ENCODE measurements at regions not wholly inside any gene's neighbourhood (a gene's known extent, or its start where the extent isn't known, plus 50 kb on each side); places are given as distances from the start of the nearest gene placed in this dataset.

GRCh38 chr11:80542704-80543103 is 1101.9 kb upstream of the TENM4 start:
- no peaks in the 10 kb centered on the region for H3K36me3 Mint-ChIP-seq (ENCODE audit: low read depth)
- no peak overlapping the region for H3K4me3 Mint-ChIP-seq
- ChIA-PET POLR2A (no interaction called here), CTCF (no interaction called here)
- peaks cover 2% of the 10 kb centered on the region for H3K9me3 Mint-ChIP-seq
- H3K27me3 Mint-ChIP-seq, result no peaks in the 10 kb centered on the region
- no peak overlapping the region for H3K27ac Mint-ChIP-seq
- DNase-seq, result no peak
- H3K4me1 Mint-ChIP-seq, result no peaks in the 10 kb centered on the region

GRCh38 chr11:80538040-80538439 is 1097.2 kb upstream of the TENM4 start:
- Mint-ChIP-seq H3K27me3 (no peaks in the 10 kb centered on the region), H3K36me3 (ENCODE audit: low read depth) (no peaks in the 10 kb centered on the region), H3K9me3 (peaks cover 7% of the 10 kb centered on the region), H3K27ac (no peak overlapping the region), H3K4me3 (no peak overlapping the region), H3K4me1 (no peaks in the 10 kb centered on the region)
- ChIA-PET CTCF (no interaction called here), POLR2A (no interaction called here)
- DNase-seq, result no peak

GRCh38 chr11:80533463-80533862 is 1092.6 kb upstream of the TENM4 start:
- H3K36me3 Mint-ChIP-seq (ENCODE audit: low read depth), result no peaks in the 10 kb centered on the region

DNA sequence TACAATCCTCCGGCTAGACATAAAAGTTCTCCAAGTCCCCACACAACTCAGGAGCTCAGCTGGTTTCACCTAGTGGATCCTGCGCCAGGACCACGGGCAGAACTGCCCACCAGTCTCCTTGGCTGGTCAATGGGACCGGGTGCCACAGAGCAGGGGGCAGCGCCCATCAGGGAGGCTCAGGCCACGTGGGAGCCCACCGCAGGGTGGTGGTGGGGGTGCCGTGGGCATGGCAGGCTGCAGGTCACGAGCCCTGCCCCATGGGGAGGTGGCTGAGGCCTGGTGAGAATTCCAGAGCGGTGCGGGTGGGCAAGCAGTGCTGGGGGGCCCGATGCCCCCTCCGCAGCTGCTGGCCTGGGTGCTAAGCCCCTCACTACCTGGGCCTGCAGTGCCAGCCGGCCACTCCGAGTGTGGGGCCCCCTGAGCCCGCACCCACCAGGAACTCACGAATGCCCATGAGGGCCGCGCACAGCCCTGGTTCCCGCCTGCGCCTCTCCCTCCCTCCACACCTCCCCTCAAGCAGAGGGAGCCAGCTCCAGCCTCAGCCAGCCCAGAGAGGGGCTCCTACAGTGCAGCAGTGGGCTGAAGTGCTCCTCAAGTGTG is 1091.9 kb upstream of the TENM4 start:
- no peaks in the 10 kb centered on the region for H3K4me1 Mint-ChIP-seq
- peaks cover 8% of the 10 kb centered on the region for H3K9me3 Mint-ChIP-seq
- ChIA-PET POLR2A (no interaction called here), CTCF (no interaction called here)
- H3K27me3 Mint-ChIP-seq, result no peaks in the 10 kb centered on the region
- H3K36me3 Mint-ChIP-seq (ENCODE audit: low read depth), result no peaks in the 10 kb centered on the region
- H3K4me3 Mint-ChIP-seq, result no peak overlapping the region
- no peak for DNase-seq
- no peak overlapping the region for H3K27ac Mint-ChIP-seq

More at GRCh38 chr11:80533463-80533862, 1092.6 kb upstream of the TENM4 start:
- no peak for DNase-seq
- H3K27me3 Mint-ChIP-seq, result no peaks in the 10 kb centered on the region
- H3K9me3 Mint-ChIP-seq, result peaks cover 8% of the 10 kb centered on the region
- H3K4me1 Mint-ChIP-seq, result no peaks in the 10 kb centered on the region
- no peak overlapping the region for H3K27ac Mint-ChIP-seq
- POLR2A ChIA-PET, result no interaction called here
- H3K4me3 Mint-ChIP-seq, result no peak overlapping the region
- CTCF ChIA-PET, result no interaction called here

DNA sequence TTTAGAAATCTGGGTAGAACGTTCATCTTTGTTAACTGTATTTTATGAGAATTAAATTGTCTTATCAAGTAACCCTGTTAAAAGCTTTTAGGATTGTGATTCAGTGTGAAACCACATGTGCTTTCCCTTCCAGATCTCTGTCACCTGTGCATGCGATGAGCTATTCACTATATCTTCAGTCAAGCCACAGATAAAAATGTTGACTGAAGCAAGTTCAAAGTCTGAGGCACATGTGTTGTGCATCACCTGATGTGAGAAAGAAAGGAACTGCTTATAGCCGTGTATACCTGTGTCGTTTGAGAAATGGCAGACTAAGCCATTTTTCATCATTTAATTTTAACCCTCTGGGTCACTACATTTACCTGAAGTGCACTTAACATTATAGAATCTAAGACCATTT is 1088.9 kb upstream of the TENM4 start:
- Mint-ChIP-seq H3K4me3 (no peak overlapping the region), H3K36me3 (ENCODE audit: low read depth) (no peaks in the 10 kb centered on the region), H3K9me3 (peaks cover 14% of the 10 kb centered on the region), H3K27ac (no peak overlapping the region), H3K27me3 (no peaks in the 10 kb centered on the region), H3K4me1 (no peaks in the 10 kb centered on the region)
- POLR2A ChIA-PET, result no interaction called here
- CTCF ChIA-PET, result no interaction called here
- no peak for DNase-seq

- no peak for DNase-seq
- H3K4me1 Mint-ChIP-seq, result no peaks in the 10 kb centered on the region
- H3K27ac Mint-ChIP-seq, result no peak overlapping the region
- H3K9me3 Mint-ChIP-seq, result peaks cover 7% of the 10 kb centered on the region
- H3K36me3 Mint-ChIP-seq (ENCODE audit: low read depth), result no peaks in the 10 kb centered on the region
- H3K27me3 Mint-ChIP-seq, result no peaks in the 10 kb centered on the region
- ChIA-PET CTCF (no interaction called here), POLR2A (no interaction called here)
- H3K4me3 Mint-ChIP-seq, result no peak overlapping the region
Observed at GRCh38 chr11:80525663-80526405, 1085.0 kb upstream of the TENM4 start.

- no peaks in the 10 kb centered on the region for H3K36me3 Mint-ChIP-seq (ENCODE audit: low read depth)
- H3K27ac Mint-ChIP-seq, result no peak overlapping the region
- POLR2A ChIA-PET, result no interaction called here
- H3K4me3 Mint-ChIP-seq, result no peak overlapping the region
- H3K4me1 Mint-ChIP-seq, result no peaks in the 10 kb centered on the region
- CTCF ChIA-PET, result no interaction called here
- H3K27me3 Mint-ChIP-seq, result no peaks in the 10 kb centered on the region
- peaks cover 7% of the 10 kb centered on the region for H3K9me3 Mint-ChIP-seq
- DNase-seq, result no peak
Observed at GRCh38 chr11:80524349-80524748, 1083.5 kb upstream of the TENM4 start.

DNA sequence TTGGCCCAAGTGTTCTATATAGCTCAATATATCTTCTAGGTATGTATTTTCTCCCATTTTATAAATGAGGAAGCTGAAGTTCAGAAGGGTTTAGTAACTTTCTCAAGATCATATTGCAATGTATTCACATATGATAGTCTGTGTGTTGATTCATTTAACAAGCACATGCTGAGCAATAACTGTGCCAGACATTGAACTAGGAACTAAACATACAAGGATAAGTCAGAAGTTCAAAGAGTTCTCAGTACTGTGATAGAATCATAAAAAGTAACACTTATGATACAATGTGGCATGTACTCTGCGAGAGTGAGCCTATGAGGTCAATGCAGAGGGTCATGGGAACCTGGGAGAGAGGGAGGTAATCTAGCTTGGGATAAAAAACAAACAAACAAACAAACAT is 1082.2 kb upstream of the TENM4 start:
- H3K27me3 Mint-ChIP-seq, result no peaks in the 10 kb centered on the region
- no peak for DNase-seq
- ChIA-PET POLR2A (no interaction called here), CTCF (no interaction called here)
- no peaks in the 10 kb centered on the region for H3K4me1 Mint-ChIP-seq
- peaks cover 7% of the 10 kb centered on the region for H3K9me3 Mint-ChIP-seq
- H3K36me3 Mint-ChIP-seq (ENCODE audit: low read depth), result no peaks in the 10 kb centered on the region
- H3K27ac Mint-ChIP-seq, result no peak overlapping the region
- H3K4me3 Mint-ChIP-seq, result no peak overlapping the region

DNA sequence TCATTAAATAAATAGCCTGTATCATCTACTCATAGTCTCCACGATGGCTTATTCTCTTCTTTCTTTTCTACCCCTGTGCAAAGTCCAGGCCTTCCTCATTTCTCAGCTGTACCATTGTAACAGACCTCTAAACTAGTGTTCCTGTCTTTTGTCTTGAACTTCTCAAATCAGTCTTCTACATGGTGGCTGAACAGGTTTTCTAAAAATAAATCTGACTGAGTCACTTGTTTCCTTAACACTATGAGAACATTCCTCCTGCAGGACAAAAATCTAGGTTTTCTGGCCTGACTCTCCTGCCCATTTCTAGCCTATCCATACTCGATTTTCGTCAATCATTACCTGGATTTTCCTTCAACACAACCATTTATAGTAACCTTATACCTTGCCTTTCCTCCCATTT is 1080.8 kb upstream of the TENM4 start:
- H3K9me3 Mint-ChIP-seq, result peaks cover 9% of the 10 kb centered on the region
- no peak overlapping the region for H3K4me3 Mint-ChIP-seq
- H3K4me1 Mint-ChIP-seq, result no peaks in the 10 kb centered on the region
- ChIA-PET POLR2A (no interaction called here), CTCF (no interaction called here)
- no peaks in the 10 kb centered on the region for H3K36me3 Mint-ChIP-seq (ENCODE audit: low read depth)
- no peak for DNase-seq
- no peaks in the 10 kb centered on the region for H3K27me3 Mint-ChIP-seq
- no peak overlapping the region for H3K27ac Mint-ChIP-seq

GRCh38 chr11:80520507-80520887 is 1079.7 kb upstream of the TENM4 start:
- no peaks in the 10 kb centered on the region for H3K36me3 Mint-ChIP-seq (ENCODE audit: low read depth)
- no peak for DNase-seq
- no peaks in the 10 kb centered on the region for H3K4me1 Mint-ChIP-seq
- no peak overlapping the region for H3K4me3 Mint-ChIP-seq
- ChIA-PET POLR2A (no interaction called here), CTCF (no interaction called here)
- peaks cover 7% of the 10 kb centered on the region for H3K9me3 Mint-ChIP-seq
- no peaks in the 10 kb centered on the region for H3K27me3 Mint-ChIP-seq
- H3K27ac Mint-ChIP-seq, result no peak overlapping the region

DNA sequence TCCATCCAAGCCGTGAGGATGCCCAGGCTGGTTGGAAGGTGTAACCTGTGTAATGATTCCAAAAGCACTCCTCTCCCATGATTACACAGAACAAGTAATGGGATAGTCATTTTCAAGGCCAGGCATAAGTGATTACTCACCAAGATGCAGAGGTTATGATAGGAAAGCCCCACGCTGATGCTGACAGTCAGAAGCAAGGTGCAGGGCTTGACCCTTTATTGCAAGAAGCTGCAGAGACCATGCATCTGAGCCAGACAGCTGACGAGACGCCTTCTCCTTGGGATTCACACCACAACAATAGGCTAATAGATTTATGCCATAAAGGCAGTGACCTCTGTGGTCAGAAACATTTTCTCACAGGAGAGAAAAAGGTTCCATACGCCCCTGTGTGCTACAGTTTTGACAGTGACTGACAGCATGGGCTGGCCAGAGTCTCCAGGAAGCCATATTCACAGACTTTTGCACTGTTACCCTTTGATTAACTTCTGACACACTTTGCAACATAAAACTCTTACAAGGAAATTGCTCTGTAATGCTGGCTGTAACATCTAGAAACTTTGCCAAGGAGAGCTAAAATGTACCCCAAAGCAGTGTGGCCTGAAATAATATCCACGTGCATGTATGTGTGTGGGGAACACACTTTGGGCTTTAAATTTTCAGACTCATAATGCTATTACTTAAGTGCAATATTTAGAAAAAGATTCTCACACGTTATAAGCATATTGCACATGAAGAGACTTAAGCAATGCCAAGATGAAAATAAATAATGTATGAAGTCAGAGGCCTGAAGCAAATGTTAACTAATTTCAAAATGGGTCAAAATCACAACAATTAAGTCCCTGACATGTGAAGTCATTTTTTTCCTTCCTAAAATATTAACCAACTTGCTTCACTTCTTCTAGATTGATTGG is 1079.0 kb upstream of the TENM4 start:
- CTCF ChIA-PET, result no interaction called here
- DNase-seq, result no peak
- Mint-ChIP-seq H3K27ac (no peak overlapping the region), H3K4me1 (no peaks in the 10 kb centered on the region), H3K9me3 (peaks cover 2% of the 10 kb centered on the region), H3K27me3 (no peaks in the 10 kb centered on the region), H3K4me3 (no peak overlapping the region), H3K36me3 (ENCODE audit: low read depth) (no peaks in the 10 kb centered on the region)
- POLR2A ChIA-PET, result no interaction called here

DNA sequence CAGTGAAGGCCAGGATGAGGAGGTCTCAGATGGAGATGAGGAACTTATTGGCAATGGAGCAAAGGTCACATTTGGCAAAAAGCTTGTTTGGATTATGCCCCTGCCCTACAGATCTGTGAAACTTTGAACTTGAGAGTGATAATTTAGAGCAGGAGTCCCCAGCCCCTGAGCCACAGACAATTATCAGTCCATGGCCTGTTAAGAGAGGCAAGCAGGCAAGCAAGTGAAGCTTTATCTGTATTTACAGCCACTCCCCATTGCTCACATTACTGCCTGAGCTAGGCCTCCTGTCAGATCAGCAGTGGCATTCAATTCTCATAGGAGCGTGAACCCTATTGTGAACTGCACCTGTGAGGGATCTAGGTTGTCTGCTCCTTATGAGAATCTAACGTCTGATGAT is 1076.9 kb upstream of the TENM4 start:
- CTCF ChIA-PET, result no interaction called here
- no peak overlapping the region for H3K27ac Mint-ChIP-seq
- peaks cover 6% of the 10 kb centered on the region for H3K9me3 Mint-ChIP-seq
- H3K4me3 Mint-ChIP-seq, result no peak overlapping the region
- no peaks in the 10 kb centered on the region for H3K36me3 Mint-ChIP-seq (ENCODE audit: low read depth)
- POLR2A ChIA-PET, result no interaction called here
- no peak for DNase-seq
- H3K4me1 Mint-ChIP-seq, result no peaks in the 10 kb centered on the region
- no peaks in the 10 kb centered on the region for H3K27me3 Mint-ChIP-seq

GRCh38 chr11:80515097-80515496 is 1074.3 kb upstream of the TENM4 start:
- ChIA-PET POLR2A (no interaction called here), CTCF (no interaction called here)
- H3K27ac Mint-ChIP-seq, result no peak overlapping the region
- no peak for DNase-seq
- H3K4me1 Mint-ChIP-seq, result no peaks in the 10 kb centered on the region
- H3K27me3 Mint-ChIP-seq, result no peaks in the 10 kb centered on the region
- H3K4me3 Mint-ChIP-seq, result no peak overlapping the region
- H3K9me3 Mint-ChIP-seq, result peaks cover 7% of the 10 kb centered on the region
- no peaks in the 10 kb centered on the region for H3K36me3 Mint-ChIP-seq (ENCODE audit: low read depth)

Measured in activated CD4-positive, alpha-beta T cell treated with anti-CD3 and anti-CD28 coated beads, Interleukin-2, amount 10 ng/mL, durations not matched to agents 7 days and 5 days (primary cell).